Fibroblast of lung (primary cell): ENCODE measurements at regions not wholly inside any gene's neighbourhood (a gene's known extent, or its start where the extent isn't known, plus 50 kb on each side); places are given as distances from the start of the nearest gene placed in this dataset.
"Not testable (repeated sequence)": the region's sequence is repeated elsewhere in the genome, so short reads cannot be mapped to it uniquely, and the experiment has no call there.

Experiments
- DNase-seq, 2 donors: peaks; one replicate each; pipeline versions ENCODE4 v3.0.0 to v3.0.0-alpha.2; 2010; ENCODE audit warnings: low read depth in 2 of 2
- H2AFZ ChIP-seq: 2 replicates; pipeline ENCODE4 v1.5.1; 2012; ENCODE audit warnings: low read length, control low read depth, inconsistent platforms
- H3K27ac ChIP-seq: 2 replicates; pipeline ENCODE4 v1.5.1; 2011; ENCODE audit warnings: low read length, control low read depth; ENCODE audit not compliant: insufficient read depth
- H3K27me3 ChIP-seq: 2 replicates; pipeline ENCODE4 v1.5.1; 2011; ENCODE audit warnings: mild to moderate bottlenecking, low read length; ENCODE audit not compliant: control insufficient read depth, insufficient read depth
- H3K36me3 ChIP-seq: 2 replicates; pipeline ENCODE4 v1.5.1; 2011; ENCODE audit warnings: low read length; ENCODE audit not compliant: control insufficient read depth, insufficient read depth
- H3K4me1 ChIP-seq: 2 replicates; pipeline ENCODE4 v1.5.1; 2011; ENCODE audit warnings: low read length; ENCODE audit not compliant: control insufficient read depth, insufficient read depth; ENCODE audit errors: extremely low read depth
- H3K4me2 ChIP-seq: 2 replicates; pipeline ENCODE4 v1.5.1; 2011; ENCODE audit warnings: low read length, control low read depth; ENCODE audit not compliant: insufficient read depth; ENCODE audit errors: extremely low read depth
- H3K4me3 ChIP-seq, 4 experiments: fragments of 200-600 bp in 1 of 4; sonication (generic) in 1 of 4; replicated peaks in 1 of 4; 2 replicates each; pipeline ENCODE4 v1.5.1; 2011 to 2016; ENCODE audit warnings: low read length in 4 of 4, low read depth in 3 of 4, mild to moderate bottlenecking in 3 of 4, control low read depth in 2 of 4, inconsistent platforms in 1 of 4, mixed read lengths in 1 of 4; ENCODE audit not compliant: insufficient read depth in 1 of 4; ENCODE audit errors: control extremely low read depth in 1 of 4
- H3K79me2 ChIP-seq: 2 replicates; pipeline ENCODE4 v1.5.1; 2012; ENCODE audit warnings: mild to moderate bottlenecking, low read length, inconsistent platforms; ENCODE audit not compliant: control insufficient read depth, insufficient read depth
- H3K9ac ChIP-seq: 2 replicates; pipeline ENCODE4 v1.5.1; 2011; ENCODE audit warnings: mild to moderate bottlenecking, low read length, control low read depth; ENCODE audit not compliant: insufficient read depth
- H3K9me3 ChIP-seq: 2 replicates; pipeline ENCODE4 v1.5.1; 2012; ENCODE audit warnings: low read depth, low read length; ENCODE audit not compliant: control insufficient read depth, insufficient read depth
- H4K20me1 ChIP-seq: 2 replicates; pipeline ENCODE4 v1.5.1; 2011; ENCODE audit warnings: low read length; ENCODE audit not compliant: control insufficient read depth, insufficient read depth; ENCODE audit errors: extremely low read depth
- EZH2 ChIP-seq: IDR thresholded peaks from 2 replicates; pipeline ENCODE4 v1.5.1; 2012; ENCODE audit warnings: low read length, control low read depth, mild to moderate bottlenecking; ENCODE audit errors: missing control alignments
- TF ChIP-seq, protein P1 (sequence below), 2 donors: IDR thresholded peaks in 1 of 2; conservative IDR thresholded peaks in 1 of 2; 1 replicate in 1 of 2; 2 replicates in 1 of 2; pipeline ENCODE4 v1.5.1; 2011 to 2012; ENCODE audit warnings: low read length in 2 of 2, control low read depth in 1 of 2, inconsistent platforms in 1 of 2, low read depth in 1 of 2, mild to moderate bottlenecking in 1 of 2

DNA sequence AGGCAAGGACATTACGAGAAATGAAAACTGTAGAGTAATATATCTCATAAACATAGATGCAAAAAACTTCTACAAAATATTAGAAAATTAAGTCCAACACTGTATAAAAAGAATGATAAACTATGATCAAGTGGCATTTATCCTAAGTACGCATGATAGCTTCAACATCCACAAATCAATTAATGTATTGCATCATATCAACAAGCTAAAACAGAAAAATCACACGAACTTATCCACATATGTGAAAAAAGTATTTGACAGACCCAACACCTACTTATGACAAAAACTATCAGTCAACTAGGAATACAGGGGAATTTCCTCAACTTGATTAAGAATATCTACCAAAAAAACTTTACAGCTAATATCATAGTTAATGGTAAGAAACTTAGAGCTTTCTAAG lies 129.9 kb upstream of the ALG10 start:
- Histone ChIP-seq H3K4me2 (no peak overlapping the region), H3K79me2 (no peaks in the 10 kb centered on the region), H4K20me1 (no peaks in the 10 kb centered on the region), H3K9me3 (no peaks in the 10 kb centered on the region), H3K4me3 (no peak overlapping the region), H3K27ac (no peak overlapping the region), H3K36me3 (no peaks in the 10 kb centered on the region), H2AFZ (no peak overlapping the region), H3K9ac (no peak overlapping the region), H3K4me1 (no peaks in the 10 kb centered on the region), H3K27me3 (no peaks in the 10 kb centered on the region)
- DNase-seq, result no peak
- no peak for TF ChIP-seq EZH2
- TF ChIP-seq, protein P1, sequence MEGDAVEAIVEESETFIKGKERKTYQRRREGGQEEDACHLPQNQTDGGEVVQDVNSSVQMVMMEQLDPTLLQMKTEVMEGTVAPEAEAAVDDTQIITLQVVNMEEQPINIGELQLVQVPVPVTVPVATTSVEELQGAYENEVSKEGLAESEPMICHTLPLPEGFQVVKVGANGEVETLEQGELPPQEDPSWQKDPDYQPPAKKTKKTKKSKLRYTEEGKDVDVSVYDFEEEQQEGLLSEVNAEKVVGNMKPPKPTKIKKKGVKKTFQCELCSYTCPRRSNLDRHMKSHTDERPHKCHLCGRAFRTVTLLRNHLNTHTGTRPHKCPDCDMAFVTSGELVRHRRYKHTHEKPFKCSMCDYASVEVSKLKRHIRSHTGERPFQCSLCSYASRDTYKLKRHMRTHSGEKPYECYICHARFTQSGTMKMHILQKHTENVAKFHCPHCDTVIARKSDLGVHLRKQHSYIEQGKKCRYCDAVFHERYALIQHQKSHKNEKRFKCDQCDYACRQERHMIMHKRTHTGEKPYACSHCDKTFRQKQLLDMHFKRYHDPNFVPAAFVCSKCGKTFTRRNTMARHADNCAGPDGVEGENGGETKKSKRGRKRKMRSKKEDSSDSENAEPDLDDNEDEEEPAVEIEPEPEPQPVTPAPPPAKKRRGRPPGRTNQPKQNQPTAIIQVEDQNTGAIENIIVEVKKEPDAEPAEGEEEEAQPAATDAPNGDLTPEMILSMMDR (conservative IDR thresholded peaks at IDR 0.05 in 1 of 2, IDR thresholded peaks at IDR 0.05 in 1 of 2; ENCODE audit: low read depth in 1 of 2, low read length in 2 of 2), result no peak

DNA sequence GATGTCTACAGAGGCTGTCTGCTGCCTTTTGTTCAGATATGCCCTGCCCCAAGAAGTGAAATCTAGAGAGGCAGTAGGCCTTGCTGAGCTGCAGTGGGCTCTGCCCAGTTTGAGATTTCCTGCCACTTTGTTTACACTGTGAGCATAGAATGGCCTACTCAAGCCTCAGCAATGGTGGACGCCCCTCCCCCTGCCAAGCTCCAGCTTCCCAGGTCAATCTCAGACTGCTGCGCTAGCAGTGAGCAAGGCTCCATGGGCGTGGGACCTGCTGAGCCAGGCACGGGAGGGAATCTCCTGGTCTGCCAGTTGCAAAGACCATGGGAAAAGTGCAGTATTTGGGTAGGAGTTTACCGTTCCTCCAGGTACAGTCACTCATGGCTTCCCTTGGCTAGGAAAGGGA lies 101.8 kb upstream of the ALG10 start:
- not testable (repeated sequence) for H3K9me3 ChIP-seq

DNA sequence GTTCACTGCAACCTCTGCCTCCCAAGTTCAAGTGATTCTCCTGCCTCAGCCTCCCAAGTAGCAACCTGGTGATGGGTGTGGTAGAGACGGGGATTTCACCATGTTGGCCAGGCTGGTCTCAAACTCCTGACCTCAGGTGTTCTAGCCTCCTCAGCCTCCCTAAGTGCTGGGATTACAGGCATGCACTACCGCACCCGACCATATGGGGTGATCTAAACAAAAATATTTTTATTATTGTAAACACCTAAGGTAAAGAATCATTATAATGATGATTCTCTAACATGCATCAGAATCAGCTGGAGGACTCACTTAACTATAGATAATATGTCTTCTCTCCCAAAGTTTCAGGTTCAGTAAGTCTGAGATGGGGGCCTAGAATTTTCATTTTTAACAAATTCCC lies 96.2 kb upstream of the ALG10 start:
- H3K4me3 ChIP-seq, result no peak overlapping the region
- no peak overlapping the region for H3K9ac ChIP-seq
- no peaks in the 10 kb centered on the region for H3K36me3 ChIP-seq
- no peaks in the 10 kb centered on the region for H3K27me3 ChIP-seq
- no peaks in the 10 kb centered on the region for H3K4me1 ChIP-seq
- no peaks in the 10 kb centered on the region for H4K20me1 ChIP-seq
- no peaks in the 10 kb centered on the region for H3K9me3 ChIP-seq
- no peak for DNase-seq
- no peak overlapping the region for H3K27ac ChIP-seq
- no peaks in the 10 kb centered on the region for H3K79me2 ChIP-seq
- H2AFZ ChIP-seq, result no peak overlapping the region
- TF ChIP-seq, protein P1 (conservative IDR thresholded peaks at IDR 0.05 in 1 of 2, IDR thresholded peaks at IDR 0.05 in 1 of 2; ENCODE audit: low read depth in 1 of 2, low read length in 2 of 2), result no peak
- no peak for TF ChIP-seq EZH2
- H3K4me2 ChIP-seq, result no peak overlapping the region

More for the DNA sequence above, 101.8 kb upstream of the ALG10 start:
- H3K9ac ChIP-seq, H3K4me1 ChIP-seq, H3K36me3 ChIP-seq, H3K27me3 ChIP-seq, H3K4me2 ChIP-seq, H2AFZ ChIP-seq, DNase-seq, H3K4me3 ChIP-seq, H4K20me1 ChIP-seq, H3K79me2 ChIP-seq, H3K27ac ChIP-seq: not testable (repeated sequence)

DNA sequence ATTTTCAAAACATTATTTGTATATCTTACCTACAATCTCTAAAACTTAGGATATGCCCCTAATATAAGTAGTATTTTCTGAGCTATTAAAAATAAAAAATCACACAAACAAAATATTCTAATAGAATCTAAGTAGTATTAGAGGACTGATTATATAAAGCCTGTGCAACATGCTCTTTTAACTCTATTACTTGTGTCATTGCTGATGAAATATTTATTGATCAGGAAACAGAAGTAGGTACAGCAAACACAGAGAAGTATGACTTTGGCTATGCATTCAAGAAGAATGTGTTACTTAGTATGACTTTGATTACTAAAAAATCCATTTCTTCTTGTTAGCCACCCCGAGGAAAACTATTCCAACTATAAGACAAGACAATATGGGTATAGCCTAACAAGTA lies 84.6 kb upstream of the ALG10 start:
- not testable (repeated sequence) for H3K79me2 ChIP-seq, DNase-seq, H3K27ac ChIP-seq, H4K20me1 ChIP-seq, H3K9me3 ChIP-seq, H3K4me3 ChIP-seq, H3K36me3 ChIP-seq, H3K27me3 ChIP-seq, H3K4me2 ChIP-seq, H3K4me1 ChIP-seq, H2AFZ ChIP-seq, H3K9ac ChIP-seq
